A172 (cell line): ENCODE measurements at regions not wholly inside any gene's neighbourhood (a gene's known extent, or its start where the extent isn't known, plus 50 kb on each side); places are given as distances from the start of the nearest gene placed in this dataset.
A peak's percentile ranks its signal among the peaks of the same experiment; 100 is the strongest.

Experiments
- DNase-seq: peaks from one replicate; pipeline ENCODE4 v3.0.0-alpha.2; 2015; ENCODE audit warnings: low spot score

DNA sequence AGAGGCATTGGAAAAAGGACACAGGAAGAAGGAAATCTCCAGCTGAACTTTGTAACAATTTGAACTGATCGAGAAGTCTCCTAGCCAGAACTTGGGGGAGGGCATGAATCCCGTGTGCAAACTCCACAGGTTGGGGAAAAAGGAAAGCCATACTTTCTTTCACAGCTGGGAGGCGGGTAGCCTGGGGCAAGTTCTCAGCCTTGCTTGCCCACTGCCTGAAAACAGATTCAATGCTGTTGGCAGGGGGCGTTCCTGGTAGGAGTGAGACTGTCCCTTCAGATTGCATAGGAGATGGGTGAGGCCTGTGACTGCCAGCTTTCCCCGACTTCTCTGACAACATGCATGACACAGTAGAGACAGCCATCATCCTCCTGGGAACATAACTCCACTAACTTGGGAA, 289.1 kb upstream of the PHF14 start:
- DNase-seq, result no peak

DNA sequence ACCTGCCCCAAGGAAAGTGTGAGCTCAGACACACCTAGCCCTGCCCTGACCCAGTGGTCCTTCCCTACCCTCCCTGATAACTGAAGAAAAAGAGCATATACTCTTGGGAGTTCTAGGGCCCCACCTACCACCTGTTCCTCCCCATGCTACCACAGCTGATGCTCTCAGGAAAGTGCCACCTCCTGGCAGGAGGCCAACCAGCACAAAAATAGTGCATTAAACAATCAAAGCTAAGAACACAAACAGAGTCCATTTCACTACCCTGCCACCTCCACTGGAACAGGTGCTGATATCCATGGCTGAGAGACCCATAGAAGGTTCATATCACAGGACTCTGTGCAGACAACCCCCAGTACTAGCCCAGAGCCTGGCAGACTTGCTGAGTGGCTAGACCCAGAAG, 288.6 kb upstream of the PHF14 start:
- DNase-seq, result no peak

DNA sequence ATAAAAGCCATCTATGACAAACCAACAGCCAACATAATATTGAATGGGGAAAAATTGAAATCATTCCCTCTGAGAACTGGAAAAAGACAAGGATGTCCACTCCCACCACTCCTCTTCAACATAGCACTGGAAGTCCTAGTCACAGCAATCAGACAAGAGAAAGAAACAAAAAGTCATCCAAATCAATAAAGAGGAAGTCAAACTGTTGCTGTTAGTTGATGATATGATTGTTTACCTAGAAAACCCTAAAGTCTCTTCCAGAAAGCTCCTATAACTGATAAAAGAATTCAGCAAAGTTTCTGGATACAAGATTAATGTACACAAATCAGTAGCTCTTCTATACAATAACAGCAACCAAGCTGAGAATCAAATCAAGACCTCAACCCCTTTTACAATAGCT, 285.1 kb upstream of the PHF14 start:
- DNase-seq, result no peak

DNA sequence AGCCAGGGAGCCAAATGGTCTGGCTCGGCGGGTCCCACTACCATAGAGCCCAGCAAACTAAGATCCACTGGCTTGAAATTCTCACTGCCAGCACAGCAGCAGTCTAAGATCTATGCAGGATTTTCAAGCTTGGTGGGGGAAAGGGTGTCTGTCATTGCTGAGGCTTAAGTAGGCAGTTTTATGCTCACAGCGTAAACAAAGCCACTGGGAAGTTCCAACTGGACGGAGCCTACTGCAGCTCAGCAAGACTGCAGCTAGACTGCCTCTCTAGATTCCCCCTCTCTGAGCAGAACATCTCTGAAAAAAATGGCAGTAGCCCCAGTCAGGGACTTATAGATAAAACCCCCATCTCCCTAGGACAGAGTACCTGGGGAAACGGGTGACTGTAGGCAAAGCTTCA, 277.6 kb upstream of the PHF14 start:
- no peak for DNase-seq

DNA sequence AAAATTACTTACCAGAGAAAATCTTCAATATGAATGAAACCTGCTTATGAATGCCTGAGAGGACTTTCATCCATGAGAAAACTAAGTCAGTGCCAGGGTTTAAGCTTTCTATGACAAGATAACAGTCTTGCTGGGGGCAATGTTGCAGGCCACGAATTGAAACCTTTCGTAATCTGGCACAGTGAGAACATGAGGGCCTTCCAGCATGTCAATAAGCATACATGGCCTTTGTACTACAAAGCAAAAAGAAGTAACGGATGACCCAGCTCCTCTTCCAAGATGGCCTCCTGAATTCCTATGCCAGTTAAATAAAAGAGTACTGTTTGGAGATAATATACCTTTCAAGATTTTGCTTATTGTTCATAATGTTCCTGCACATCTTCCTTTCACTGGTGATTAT, 270.6 kb upstream of the PHF14 start:
- no peak for DNase-seq

DNA sequence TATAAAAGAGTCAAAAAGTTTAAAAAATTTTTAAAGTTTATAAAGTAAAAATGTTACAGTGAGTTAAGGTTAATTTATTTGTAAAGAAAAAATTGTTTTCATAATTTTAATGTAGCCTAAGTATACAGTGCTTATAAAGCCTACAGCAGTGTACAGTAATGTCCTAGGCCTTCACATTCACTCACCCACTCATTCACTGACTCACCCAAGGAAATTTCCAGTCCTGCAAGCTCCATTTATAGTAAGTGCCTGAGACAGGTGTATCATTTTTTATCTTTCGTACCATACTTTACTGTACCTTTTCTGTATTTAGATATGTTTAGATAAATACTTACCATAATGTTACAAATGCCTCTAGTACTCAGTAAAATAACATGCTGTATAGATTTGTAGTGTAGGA, 269.7 kb upstream of the PHF14 start:
- DNase-seq, result no peak

DNA sequence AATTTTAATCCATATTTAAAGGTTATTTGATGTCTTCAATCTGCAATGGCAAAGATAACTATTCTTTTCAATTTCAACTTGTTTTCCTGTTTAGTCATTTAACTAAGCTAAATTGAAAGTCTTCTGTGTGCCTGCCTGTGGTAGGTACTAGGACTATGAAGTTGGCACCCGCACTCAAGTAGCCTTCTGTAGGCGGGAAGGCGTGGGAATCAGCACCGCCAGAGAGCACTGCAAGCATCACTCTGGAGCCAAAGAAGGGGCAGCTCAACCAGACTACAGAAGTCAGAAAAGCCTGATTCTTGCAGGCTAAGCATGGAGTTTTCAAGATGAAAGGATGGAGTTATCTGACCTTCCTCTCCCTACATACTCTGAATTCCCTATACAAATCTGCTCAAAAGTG, 269.0 kb upstream of the PHF14 start:
- no peak for DNase-seq

DNA sequence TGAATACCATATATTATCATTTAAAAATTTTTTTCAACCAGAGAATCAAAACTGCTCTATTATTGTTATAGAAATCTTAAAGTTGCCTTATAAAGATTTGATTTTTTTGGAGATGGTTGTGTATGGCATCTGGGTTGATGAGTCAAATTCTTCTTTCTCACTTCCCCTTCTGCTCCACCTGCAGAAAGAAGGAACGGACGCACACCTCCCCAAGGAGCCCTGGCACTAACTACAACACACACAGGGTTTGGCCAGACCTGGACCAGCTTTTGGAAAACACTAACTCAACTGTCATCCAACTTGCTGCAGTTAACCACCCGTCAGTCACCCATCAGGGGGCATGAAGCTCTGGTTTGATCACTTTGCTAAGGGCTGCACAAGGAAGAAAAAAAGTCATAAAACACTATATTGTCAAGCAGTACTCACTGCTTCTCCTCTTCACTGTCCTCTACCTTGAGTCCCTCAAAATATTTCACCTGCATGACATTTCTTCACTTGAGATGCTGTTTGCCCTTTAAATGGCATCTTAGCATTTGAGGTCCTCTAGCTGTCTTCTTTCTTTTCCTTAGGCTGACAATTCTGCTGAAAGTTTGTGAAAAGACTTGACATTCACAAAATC, 266.7 kb upstream of the PHF14 start:
- DNase-seq, result no peak

DNA sequence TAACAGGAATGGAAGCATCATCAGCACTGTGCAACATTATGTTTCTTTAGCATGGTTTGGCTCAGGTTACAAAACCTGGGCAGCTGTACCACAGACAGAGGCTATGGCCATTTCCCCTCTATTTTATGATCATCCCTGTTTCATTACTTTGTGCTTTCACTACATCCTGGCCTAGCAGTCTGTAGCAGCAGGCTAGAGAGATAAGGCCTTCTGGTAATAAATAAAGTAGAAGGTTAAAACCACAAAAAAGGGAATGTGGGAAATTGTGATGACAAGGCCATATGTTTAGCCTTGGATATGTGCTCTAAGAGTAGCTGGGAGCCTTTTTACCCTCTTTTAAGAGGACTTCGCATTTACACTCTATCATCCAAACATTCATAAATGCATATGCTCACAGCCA, 266.2 kb upstream of the PHF14 start:
- DNase-seq, result peak; percentile 57

DNA sequence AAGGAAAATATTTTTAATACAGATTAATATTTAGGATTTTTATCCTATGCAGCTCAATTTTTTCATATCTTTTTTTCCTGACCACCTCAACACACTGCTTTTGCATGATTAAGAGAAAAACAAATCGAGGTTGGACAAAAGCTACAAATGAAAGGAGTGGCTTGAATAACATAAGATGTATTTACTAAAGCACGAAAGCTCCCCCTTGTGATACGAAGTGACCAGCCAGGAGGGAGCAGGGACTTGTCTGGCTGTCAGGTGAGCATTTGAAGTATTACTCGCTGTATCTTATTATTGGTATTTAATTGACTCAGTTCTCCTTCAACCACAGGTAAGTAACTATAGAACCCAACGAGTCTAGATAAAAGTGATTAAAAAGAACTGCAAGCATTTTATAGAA, 265.2 kb upstream of the PHF14 start:
- DNase-seq, result peak; percentile 52

DNA sequence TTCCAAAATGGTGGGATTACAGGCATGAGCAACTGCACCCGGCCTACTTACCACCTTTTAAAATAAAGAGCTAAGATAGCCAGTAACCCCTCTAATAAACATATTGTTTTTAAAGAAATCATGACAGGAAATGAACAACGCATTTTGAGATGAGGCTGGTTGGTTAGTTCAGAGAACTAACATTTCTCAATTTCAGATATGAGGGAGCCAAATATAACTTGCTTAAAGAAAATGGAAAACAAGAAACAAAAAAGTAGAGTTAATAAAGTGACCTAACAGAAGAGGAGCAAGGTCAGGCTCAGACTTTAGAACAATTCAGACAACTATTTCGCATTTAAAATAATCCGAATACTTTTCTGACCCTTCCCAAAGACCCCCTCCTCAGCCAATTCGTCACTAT, 254.9 kb upstream of the PHF14 start:
- DNase-seq, result no peak

DNA sequence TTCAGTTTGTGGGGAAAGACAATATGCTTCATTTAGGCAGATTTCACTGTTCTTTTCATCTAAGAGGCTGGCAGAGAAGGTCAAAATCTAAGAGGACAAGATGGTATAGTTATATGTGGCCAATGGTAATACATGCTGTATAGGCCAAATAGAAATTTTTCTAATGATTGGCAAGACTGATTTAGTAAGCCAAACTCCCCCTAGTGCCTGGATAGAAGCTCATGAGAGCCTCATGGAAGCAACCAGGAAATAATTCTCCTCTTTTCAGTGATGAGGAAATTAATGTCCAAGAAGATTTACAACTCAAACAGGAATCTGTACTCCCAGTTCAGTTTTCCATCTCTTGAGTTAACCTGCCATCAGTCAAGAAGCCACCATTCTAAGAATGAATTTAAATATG, 253.6 kb upstream of the PHF14 start:
- no peak for DNase-seq

DNA sequence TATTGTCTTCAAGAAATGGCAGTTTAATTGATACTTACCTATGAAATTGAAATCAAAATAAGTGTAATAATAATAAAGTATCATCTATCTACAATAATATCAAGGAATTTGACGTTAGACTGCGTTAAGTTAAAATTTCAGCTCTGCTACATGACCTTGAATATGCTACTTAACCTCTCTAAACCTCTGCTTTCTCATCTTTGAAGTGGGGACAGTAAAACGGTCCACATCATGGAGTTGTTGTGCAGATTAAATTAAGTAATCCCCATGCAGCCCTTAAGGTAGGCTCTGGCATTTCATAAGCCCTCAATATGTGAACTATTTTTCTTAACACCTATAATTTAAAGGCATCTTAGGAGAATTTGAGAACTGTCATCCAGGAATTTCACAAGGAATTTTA, 252.4 kb upstream of the PHF14 start:
- no peak for DNase-seq

DNA sequence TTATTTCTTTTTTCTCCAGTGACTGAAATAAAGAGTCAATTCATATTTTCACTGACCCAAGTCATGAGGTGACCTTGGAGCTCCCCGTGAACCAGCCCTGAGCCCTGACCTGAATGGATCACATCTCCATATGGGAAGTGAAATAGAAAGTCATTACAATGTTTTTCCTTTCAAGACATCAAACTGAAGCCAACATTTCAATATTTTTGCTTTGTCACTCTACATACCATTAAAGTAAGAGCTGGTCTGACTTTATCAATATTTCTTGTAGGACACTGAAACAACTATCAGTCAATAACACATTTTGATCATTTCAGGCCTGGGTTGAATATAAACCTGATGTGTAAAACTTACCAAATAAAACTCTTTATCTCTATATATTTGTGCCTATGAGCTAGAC, 249.8 kb upstream of the PHF14 start:
- DNase-seq, result no peak

DNA sequence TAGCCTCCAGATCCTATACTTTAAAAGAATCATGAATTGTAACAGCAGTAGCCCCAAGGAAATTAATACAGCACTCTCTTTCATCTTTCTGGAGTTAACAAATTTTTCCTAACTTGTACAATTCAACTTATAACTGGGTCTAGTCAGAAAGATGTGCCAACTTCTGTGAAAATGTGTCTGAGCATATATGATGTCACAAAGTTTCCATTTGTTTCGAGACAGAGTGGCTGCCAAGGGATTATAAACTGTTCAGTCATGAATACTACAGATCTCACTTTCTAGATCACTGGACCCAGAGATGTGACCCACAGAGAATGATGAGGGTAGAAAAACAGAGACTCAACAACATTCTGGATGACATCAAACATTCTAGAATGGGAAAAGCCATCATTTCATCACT, 249.2 kb upstream of the PHF14 start:
- DNase-seq, result no peak

DNA sequence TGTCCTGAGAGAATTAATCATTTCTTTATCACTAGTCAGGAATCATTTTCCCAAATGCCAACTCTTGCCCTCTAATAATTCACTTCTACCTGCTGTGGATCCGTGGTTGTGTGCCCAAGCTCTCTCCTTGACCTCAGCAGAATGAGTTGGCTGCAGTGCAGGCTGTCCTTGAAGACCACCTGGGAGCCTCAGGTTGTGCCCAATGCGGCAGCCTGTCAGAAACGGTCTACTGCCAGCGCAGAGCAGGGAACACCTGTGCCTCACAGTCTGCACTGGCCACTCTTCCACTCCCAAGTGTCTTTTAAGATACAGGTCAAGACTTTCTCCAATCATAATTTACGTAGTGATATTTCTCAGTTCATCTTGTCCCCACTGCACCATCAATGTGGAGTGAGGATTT, 246.0 kb upstream of the PHF14 start:
- DNase-seq, result no peak

DNA sequence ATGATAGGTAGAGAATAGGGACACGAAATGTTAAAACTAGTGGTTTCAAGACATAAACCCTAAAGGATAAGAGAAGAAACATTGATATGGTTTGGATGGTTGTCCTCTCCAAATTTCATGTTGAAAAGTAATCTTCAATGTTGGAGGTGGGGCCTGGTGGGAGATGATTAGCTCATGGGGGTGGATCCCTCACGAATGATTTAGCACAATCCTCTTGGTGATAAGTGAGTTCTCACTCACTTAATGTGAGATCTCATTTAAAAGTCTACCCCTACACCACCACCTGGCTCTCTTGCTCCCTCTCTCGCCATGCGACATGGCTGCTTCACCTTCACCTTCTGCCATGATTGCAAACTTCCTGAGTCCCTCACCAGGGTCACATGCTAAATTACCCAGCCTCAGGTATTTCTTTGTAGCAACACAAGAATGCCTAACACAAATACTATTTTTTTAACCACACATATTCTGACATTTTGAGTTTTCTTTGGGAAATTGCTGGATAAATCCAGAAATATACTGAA, 242.4 kb upstream of the PHF14 start:
- no peak for DNase-seq

DNA sequence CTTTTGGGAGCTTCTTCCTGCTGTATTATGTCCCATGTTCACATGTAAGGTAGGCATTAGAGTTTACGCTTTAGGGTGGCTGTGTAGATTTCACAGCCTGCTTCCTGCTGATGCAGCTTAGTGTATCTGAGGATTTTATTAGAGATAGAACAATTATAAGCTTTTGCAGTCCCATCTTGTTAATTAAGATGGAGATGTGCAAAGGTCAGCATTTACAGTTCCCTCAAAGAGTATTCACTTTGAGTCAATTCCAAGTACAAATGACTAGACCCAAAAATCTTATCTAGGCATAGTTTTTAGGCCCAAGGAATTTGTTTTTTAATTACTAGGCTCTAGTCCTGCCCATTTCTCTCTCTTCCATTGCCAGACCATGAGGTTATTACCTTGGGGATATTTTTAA, 239.9 kb upstream of the PHF14 start:
- DNase-seq, result no peak

DNA sequence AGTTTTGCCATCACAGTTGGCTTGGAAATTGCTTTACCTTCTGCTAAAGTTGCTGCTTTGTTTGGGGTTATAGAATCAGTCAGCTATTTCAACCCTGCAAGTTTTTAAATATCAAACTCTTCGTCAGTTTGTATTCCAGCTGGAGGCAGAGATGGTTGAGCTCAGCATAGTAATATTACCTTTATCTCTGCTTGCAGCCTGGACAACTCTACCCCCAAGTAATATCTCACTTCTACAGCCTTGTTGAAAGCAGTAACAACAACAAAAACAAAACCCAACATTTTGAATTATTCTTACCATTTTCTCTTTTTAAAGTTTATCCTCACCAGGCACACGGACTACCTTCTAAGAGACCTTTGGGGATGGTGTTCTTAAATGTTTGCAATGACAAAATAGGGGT, 239.1 kb upstream of the PHF14 start:
- DNase-seq, result no peak

DNA sequence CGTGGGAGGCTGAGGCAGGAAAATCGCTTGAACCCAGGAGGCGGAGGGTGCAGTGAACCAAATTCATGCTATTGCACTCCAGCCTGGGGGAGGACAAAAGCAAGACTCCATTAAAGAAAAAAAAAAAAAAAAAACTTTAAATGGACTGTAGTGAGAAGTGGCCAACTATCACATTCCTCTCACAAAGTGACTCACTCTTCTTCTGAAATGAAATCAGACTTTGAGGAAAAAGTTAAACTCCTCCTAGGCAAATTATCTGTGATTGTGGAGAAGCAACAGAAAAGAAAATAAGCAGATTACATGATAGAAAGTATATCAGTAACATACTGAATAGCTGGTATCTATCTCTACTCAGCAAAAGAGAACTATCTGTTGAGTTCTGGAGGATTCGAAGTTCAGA, 234.3 kb upstream of the PHF14 start:
- peak; percentile 27 for DNase-seq

DNA sequence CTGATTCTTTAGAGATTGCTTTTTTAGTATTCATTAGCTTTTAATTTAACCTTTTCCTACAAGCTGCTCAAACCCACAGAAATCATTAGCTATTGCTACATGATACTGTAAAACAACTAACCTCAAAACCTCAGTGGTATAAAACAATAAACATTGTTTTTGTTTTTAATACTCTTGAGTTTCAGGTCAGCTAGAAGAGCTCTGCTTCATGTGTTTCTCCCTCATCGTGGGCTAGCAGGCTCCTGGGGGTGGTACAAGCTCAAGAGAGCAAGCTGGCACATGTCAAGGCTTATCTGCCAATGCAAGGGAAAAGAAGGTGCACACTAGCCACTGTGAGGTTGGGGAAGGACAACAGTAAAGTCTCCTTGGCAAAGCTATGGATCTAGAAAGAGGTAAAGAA, 232.9 kb upstream of the PHF14 start:
- DNase-seq, result no peak

DNA sequence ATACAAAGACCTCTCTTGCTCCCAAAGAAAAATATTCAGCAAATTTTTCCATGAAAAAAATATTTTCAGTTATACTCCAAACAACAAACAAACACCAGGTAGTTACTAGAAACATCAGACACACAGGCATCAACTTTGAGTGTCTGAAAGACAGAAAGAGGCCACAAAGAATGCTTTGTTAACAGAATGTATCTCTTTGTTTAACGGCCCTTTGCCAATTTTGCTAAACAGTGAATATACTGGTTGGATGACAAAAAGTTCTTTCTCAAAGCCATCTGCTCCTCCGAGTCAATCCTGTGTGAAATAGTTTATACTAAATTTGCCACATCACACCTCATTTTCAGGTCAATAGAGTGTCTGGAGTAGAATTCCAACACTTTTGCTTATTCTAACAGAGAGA, 216.7 kb upstream of the PHF14 start:
- DNase-seq, result no peak

DNA sequence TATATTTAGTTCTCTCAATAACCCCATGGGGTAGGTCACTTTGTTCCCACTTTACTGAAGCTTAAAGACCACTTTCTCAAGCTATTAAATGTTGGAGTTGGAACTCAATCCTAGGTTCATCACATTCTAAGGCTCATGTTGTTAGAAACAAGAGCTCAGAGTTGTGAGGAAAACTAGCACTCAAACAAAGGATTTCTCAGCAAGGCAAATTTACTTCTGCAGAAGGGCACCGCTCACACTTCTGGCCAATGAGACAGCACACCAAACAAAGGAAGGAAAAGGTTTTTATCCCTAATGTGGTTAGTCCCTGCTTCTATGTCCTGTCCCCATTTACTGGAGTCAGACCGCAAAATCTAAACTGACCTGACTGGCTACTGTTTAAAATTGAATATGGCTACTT, 214.6 kb upstream of the PHF14 start:
- no peak for DNase-seq

DNA sequence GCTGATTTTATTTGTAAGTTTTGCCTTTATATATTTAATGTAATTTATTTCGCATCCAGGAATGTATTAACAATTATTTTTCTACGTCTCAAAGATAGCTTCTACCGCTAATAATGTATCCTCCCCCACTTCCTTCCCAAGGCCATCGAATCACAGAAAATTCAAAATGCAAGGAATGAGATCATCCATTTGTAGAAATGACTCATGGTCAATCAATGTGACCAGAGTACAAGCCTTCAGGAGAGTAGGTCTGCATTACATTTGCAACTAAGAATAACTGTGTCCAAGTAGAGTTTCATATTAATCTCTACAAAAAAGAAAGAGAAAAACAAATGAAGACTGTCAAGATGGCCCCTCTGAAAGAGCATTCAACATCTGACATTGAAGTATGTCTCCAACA, 205.9 kb upstream of the PHF14 start:
- DNase-seq, result peak; percentile 62

DNA sequence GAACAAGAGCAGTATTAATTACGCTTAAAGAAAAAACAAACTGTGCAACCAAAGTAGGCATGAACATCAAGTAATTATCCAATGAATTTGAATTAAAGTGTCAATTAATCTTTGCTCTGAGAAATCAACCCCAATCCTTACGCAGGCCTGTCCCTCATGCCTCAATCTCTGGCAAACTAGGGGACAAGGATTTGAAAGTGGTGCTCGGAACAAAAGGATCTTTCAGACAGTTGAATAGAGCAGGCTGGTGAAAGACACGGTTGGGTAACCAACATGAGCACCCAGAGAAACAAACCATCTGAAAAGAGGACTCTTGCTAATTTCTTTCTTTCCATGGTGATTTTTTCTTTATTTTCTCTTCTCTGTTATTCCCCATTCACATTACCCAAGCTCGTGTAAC, 203.5 kb upstream of the PHF14 start:
- DNase-seq, result no peak
